ENCODE measurements at regions not wholly inside any gene's neighbourhood (a gene's known extent, or its start where the extent isn't known, plus 50 kb on each side); places are given as distances from the start of the nearest gene placed in this dataset.
"Not testable (repeated sequence)": the region's sequence is repeated elsewhere in the genome, so short reads cannot be mapped to it uniquely, and the experiment has no call there.

DNA sequence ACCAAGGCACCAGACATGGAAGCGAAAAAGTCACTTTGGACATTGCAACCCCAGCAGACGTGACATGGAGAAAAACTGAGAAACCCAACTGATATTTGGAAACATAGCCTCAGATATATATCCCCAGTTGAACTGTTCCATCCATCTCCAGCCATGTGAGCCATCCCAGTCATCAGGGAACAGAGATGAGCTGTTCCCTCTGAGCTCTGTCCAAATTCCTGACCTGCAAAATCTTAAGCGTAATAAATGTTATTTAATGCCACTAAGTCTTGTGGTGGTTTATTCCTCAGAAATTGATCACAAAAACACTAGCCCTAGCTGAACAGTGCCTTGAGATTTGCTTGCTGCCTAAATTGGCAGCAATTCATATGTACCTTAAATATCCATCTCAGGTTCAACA is 182.8 kb downstream of the NRP2 start:
- DNase-seq (ENCODE audit: low read depth) = no peak

DNA sequence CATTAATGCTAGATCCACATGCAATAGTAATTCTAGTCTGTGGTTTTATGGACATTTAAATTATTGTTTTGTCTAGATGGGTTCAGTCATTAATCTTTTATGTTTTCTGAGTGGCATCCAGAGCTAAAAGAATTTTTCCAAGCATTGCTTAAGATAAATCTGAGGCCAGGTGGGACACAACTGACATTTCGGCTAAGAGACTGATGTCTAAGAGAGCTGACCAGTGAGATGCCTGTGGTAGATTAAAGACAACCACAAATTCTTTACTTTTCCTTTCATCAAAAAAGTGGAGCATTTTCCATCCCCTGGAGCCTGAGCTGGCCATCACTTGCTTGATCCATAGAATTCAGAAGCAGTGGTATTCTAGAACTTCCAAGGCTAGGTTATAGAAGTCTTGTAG is 182.2 kb downstream of the NRP2 start:
- DNase-seq (ENCODE audit: low read depth) = no peak

GRCh38 chr2:205862761-205863160 is 180.5 kb downstream of the NRP2 start:
- DNase-seq (ENCODE audit: low read depth) = not testable (repeated sequence)

DNA sequence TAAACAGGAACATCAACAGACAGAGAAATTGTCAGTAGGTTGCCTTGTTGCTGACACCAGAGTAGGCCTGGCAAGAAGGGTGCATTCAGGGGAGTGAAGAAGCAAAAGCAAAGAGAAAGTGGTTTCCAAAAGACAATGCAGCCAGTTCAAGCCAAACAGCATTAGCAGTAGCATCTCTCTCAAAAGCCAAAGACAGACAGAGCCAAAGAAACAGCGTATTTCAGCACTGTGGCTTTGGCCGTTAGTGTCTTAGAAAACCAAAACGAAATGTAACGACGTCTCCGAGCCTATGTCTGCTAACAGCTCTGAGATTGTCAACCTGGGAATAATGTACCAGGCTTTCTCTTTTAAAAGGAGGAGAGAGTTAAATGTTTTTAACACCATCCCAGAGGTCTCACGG is 178.6 kb downstream of the NRP2 start:
- DNase-seq (ENCODE audit: low read depth) = no peak

DNA sequence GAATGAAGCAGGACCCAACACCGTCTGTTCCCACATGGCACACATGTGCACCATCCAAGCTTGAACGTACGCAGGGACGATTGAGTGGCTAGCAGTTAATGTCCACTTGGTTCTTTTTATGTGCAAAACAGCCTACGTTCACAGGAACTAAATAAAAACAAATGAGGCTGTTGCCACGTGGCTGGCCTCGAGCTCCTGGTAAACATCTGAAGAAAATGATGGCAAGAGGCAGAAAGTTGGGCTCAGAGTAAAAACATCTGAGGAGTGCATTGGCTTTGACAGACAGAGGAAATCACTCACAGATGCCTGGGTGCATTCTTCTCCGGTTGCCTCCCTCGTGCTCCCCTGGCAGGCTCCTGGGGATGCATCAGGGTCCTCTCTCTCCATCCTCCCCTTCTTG is 177.9 kb downstream of the NRP2 start:
- DNase-seq (ENCODE audit: low read depth) = no peak

DNA sequence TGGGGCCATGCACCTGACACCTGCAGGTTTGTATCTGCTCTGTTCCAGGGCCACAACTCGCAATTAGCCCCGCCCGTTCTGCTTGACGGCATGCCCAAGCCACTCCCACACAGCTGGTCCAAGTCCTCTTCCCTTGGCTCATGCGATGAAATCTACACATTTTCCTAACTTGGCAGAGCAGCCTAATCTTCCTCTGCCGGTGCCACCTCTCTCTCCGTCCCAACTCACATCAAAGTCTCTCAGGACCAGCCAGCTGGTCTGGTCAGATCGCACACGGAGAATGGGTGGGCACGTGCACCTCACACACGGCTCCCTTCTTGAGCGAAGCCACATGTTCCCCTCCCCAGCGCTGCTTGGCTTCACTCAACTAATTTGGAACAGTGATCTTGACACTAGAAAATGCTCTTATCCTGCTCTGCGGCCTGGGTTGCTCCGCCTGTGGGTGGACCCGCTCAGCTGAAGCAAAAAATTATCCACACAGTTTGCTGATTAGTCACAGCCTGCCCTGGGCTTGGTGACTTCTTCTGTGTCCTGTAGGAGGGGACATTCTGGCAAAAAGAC is 176.7 kb downstream of the NRP2 start:
- no peak for DNase-seq (ENCODE audit: low read depth)

- no peak for DNase-seq (ENCODE audit: low read depth)
Measured at GRCh38 chr2:205858275-205858674, 176.0 kb downstream of the NRP2 start.

GRCh38 chr2:205857520-205858237 is 175.4 kb downstream of the NRP2 start:
- DNase-seq (ENCODE audit: low read depth) = no peak

GRCh38 chr2:205852457-205852856 is 170.2 kb downstream of the NRP2 start:
- DNase-seq (ENCODE audit: low read depth) = no peak

DNA sequence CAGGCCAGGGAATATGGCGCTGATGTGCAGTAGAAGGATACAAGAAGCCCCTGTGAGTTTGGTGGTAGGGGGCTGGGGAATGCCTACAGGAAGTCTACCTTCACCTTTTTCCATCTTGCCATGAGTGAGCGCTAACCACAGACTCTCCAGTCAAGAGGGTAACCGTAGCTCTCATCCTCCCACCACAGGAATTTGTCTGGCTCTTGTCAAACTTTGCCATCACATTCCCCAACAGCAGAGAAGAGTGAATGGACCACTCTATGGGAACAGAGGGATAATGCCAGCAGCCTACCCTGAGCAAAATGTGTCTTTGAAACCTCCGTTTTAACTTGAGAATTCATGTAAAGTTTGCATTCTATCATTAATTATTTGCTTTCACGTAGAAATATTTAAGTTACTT is 168.3 kb downstream of the NRP2 start:
- no peak for DNase-seq (ENCODE audit: low read depth)

- no peak for DNase-seq (ENCODE audit: low read depth)
Measured at GRCh38 chr2:205850132-205850531, 167.8 kb downstream of the NRP2 start.

DNA sequence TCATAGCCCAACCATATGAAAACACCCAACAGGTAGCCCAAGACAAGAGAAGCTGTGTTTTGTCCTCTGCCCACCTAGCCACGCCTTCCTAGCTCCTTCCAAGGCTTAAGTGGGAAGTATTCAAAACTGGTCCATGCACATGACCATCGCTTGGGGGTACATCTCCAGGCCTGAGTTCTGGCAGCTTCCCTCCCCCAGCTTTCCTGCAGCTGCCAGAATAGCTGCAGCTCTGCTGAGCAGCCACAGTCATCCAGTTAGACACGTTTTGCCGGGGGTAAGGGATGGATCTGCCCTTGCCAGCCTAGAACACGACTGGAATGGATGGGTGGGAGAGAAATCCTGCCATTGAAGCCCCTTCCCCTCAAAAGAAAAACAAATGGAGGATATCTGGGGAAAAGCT is 166.8 kb downstream of the NRP2 start:
- DNase-seq (ENCODE audit: low read depth) = no peak

DNA sequence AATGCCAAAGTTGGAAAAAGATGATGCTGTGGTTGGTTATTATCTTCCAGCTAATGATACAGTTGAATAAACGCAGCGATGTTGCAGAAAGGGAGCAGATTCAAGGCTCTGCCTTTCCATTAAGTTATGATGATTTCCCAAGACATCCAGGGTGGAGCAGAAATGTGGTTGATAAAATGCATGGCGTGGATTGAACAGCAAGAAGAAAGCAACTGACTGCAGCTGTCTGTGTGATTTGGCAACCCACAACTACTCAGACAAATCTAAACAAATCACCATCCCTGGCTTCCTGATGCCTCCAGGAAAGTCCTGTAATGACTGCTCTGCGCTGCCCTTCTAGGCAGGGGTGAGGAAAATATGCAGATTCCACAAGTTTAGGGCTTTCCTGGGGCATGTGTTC is 166.3 kb downstream of the NRP2 start:
- DNase-seq (ENCODE audit: low read depth) = no peak

Data from non-pigmented ciliary epithelial cell (primary cell).